ENCODE measurements at regions not wholly inside any gene's neighbourhood (a gene's known extent, or its start where the extent isn't known, plus 50 kb on each side); places are given as distances from the start of the nearest gene placed in this dataset.

- TF ChIP-seq TAF1 (IDR thresholded peaks at IDR 0.05; ENCODE audit: borderline replicate concordance, low read depth, low read length) = no peak
- TF ChIP-seq RXRA (IDR thresholded peaks at IDR 0.05; ENCODE audit: borderline replicate concordance, low read depth) = no peak
- no peak for TF ChIP-seq JUND (IDR thresholded peaks at IDR 0.05)
- TF ChIP-seq FOSL2 (IDR thresholded peaks at IDR 0.05; ENCODE audit: borderline replicate concordance, low read depth) = no peak
- TF ChIP-seq GABPA (IDR thresholded peaks at IDR 0.05; ENCODE audit: low read depth) = no peak
- no peak for TF ChIP-seq POLR2AphosphoS5 (IDR thresholded peaks at IDR 0.05; ENCODE audit: low read depth, low read length)
- no peak for TF ChIP-seq SIN3A (IDR thresholded peaks at IDR 0.05; ENCODE audit: borderline replicate concordance, low read depth, low read length)
- no peak for TF ChIP-seq PBX3 (IDR thresholded peaks at IDR 0.05)
- TF ChIP-seq TEAD4 (IDR thresholded peaks at IDR 0.05; ENCODE audit: borderline replicate concordance, insufficient read depth) = no peak
- TF ChIP-seq MEF2A (IDR thresholded peaks at IDR 0.05; ENCODE audit: borderline replicate concordance, low read depth) = no peak
- TF ChIP-seq RAD21 (IDR thresholded peaks at IDR 0.05; ENCODE audit: low read length) = no peak
- TF ChIP-seq USF1 (IDR thresholded peaks at IDR 0.05; ENCODE audit: borderline replicate concordance, low read depth) = no peak
Observed at GRCh38 chr9:99713838-99714306, 107.8 kb upstream of the NR4A3 start (continued).

- Histone ChIP-seq H3K27ac (ENCODE audit: low read depth in 2 of 2, low read length in 1 of 2) (no peak overlapping the region), H3K79me2 (ENCODE audit: insufficient read depth) (no peaks in the 10 kb centered on the region), H3K9ac (no peak overlapping the region), H3K9me2 (no peaks in the 10 kb centered on the region), H3K4me2 (no peak overlapping the region), H3K4me3 (ENCODE audit: low read depth in 2 of 2, low read length in 1 of 2) (no peak overlapping the region), H2AFZ (ENCODE audit: low read depth) (no peak overlapping the region), H4K20me1 (ENCODE audit: insufficient read depth) (no peaks in the 10 kb centered on the region), H3K9me3 (no peaks in the 10 kb centered on the region), H3F3A (replicated peaks; ENCODE audit: insufficient read depth) (no peaks in the 10 kb centered on the region), H3K4me1 (ENCODE audit: control insufficient read depth in 1 of 2, insufficient read depth in 2 of 2, low read depth in 1 of 2, low read length in 1 of 2) (no peaks in the 10 kb centered on the region; a peak in 1 of 4 replicates), H3K27me3 (ENCODE audit: insufficient read depth) (no peaks in the 10 kb centered on the region), H3K36me3 (replicated peaks in 1 of 2; ENCODE audit: control insufficient read depth in 1 of 2, insufficient read depth in 2 of 2, low read length in 1 of 2) (no peaks in the 10 kb centered on the region)
- ChIA-PET CTCF (no interaction called here), POLR2A (no interaction called here)
- DNase-seq = no peak
- TF ChIP-seq POLR2AphosphoS5 (IDR thresholded peaks at IDR 0.05; ENCODE audit: low read depth, low read length) (no peak), RXRA (IDR thresholded peaks at IDR 0.05; ENCODE audit: borderline replicate concordance, low read depth) (no peak), REST (IDR thresholded peaks at IDR 0.05; ENCODE audit: low read depth, low read length) (no peak), EP300 (IDR thresholded peaks at IDR 0.05; ENCODE audit: borderline replicate concordance in 1 of 2, low read depth in 1 of 2, low read length in 1 of 2) (no peak), TCF12 (IDR thresholded peaks at IDR 0.05) (no peak), IRF3 (IDR thresholded peaks at IDR 0.05; ENCODE audit: low read depth, low read length) (no peak), GABPA (IDR thresholded peaks at IDR 0.05; ENCODE audit: low read depth) (no peak), MEF2A (IDR thresholded peaks at IDR 0.05; ENCODE audit: borderline replicate concordance, low read depth) (no peak), MAX (IDR thresholded peaks at IDR 0.05; ENCODE audit: low read depth) (no peak), CHD2 (IDR thresholded peaks at IDR 0.05; ENCODE audit: low read length, partially characterized antibody) (no peak), USF1 (IDR thresholded peaks at IDR 0.05; ENCODE audit: borderline replicate concordance, low read depth) (no peak), SMC3 (IDR thresholded peaks at IDR 0.05; ENCODE audit: low read depth, low read length) (no peak), NFIC (IDR thresholded peaks at IDR 0.05; ENCODE audit: borderline replicate concordance) (no peak), RCOR1 (IDR thresholded peaks at IDR 0.05; ENCODE audit: low read length) (no peak)
Observed at GRCh38 chr9:99718631-99719030, 103.1 kb upstream of the NR4A3 start.
